Lung microvascular endothelial cell (primary cell): ENCODE measurements at regions not wholly inside any gene's neighbourhood (a gene's known extent, or its start where the extent isn't known, plus 50 kb on each side); places are given as distances from the start of the nearest gene placed in this dataset.
"Not testable (repeated sequence)": the region's sequence is repeated elsewhere in the genome, so short reads cannot be mapped to it uniquely, and the experiment has no call there.

Experiments used
- DNase-seq, 2 donors: peaks; one replicate each; pipeline versions ENCODE4 v3.0.0 to v3.0.0-alpha.2; 2010; ENCODE audit warnings: low read depth in 2 of 2

- DNase-seq: no peak
Measured at GRCh38 chr3:65174713-65175112, 486.9 kb upstream of the ADAMTS9 start.

DNA sequence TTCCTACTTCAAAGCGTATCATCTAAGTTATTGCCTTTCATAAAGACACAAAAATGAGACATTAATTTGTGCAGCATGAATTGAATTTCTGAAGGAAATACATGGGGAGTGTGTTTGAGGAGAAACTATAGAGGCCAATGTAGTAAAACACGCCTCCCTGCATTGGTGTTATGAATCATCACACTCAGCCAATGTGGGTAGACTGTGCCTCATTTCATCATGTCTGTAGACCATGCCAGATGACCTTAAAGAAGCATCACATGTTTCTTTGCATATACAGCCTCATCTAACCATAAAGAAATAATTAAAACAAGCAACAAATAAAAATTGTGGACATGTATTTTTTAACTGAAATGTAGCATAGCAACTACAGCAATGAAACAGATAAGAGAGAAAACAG lies 486.0 kb upstream of the ADAMTS9 start:
- DNase-seq: no peak

GRCh38 chr3:65172209-65172608 lies 484.4 kb upstream of the ADAMTS9 start:
- DNase-seq: peak in 1 of 2 donors; percentile 15

GRCh38 chr3:65170390-65171042 lies 482.7 kb upstream of the ADAMTS9 start:
- DNase-seq: peak; percentile 83 to 93

- DNase-seq: no peak
Measured at GRCh38 chr3:65169961-65170360, 482.2 kb upstream of the ADAMTS9 start.

DNA sequence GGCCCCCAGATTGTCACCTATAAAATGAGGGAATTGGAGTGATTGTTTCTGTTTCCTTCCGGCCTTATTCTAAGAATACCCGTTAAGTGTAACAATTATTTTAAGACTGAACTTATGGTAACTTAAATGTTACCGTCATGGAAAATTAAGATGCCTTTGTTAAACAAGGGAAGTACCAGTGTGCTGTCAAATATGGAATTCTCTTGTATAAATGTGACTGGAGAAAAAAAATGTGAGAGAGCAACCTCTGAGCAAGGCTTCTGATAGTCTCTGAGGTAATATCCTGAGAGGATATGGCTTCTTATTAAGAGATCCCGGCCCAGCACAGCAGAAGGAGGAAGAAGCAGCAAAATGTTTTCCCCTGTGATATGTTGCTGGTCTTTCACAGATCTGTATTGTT lies 480.7 kb upstream of the ADAMTS9 start:
- peak in 1 of 2 donors; percentile 82 for DNase-seq

DNA sequence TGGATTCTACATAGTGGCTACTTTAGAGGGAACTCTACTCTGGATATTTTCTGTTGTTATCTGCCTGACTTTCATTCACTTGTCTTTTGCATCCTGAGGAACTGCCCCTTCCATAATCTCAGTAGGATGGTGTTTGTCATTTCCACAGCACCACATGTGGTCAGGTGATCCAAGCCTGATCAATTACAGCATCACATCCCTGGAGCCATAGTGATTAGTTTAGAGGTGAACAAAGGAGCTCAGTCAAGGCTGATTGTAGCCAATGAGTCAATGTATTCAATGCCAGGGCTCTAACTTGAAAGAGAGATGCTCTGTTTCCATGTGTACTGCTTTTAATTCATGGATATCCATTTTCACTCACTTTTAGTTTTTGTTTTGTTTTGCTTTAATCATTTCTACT lies 478.7 kb upstream of the ADAMTS9 start:
- no peak for DNase-seq

DNA sequence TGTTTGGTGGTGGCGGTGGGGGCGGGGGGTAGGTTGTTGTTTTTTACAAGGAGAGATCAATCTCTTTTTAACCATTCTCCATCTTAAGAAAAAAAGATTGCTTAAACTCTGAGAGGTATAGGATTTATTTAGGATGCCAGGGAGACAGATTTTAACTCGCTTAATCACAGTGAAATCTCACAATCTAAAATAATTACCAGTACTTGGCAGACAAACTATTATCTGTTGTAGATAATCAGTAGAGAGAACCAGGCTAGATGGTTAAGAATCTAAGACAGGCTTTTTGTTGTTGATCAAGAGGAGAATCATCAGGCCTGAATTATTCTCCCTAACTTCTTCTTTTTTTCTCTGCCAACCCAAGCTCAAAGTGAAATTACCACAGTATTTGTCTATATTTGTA lies 470.2 kb upstream of the ADAMTS9 start:
- DNase-seq: no peak

DNA sequence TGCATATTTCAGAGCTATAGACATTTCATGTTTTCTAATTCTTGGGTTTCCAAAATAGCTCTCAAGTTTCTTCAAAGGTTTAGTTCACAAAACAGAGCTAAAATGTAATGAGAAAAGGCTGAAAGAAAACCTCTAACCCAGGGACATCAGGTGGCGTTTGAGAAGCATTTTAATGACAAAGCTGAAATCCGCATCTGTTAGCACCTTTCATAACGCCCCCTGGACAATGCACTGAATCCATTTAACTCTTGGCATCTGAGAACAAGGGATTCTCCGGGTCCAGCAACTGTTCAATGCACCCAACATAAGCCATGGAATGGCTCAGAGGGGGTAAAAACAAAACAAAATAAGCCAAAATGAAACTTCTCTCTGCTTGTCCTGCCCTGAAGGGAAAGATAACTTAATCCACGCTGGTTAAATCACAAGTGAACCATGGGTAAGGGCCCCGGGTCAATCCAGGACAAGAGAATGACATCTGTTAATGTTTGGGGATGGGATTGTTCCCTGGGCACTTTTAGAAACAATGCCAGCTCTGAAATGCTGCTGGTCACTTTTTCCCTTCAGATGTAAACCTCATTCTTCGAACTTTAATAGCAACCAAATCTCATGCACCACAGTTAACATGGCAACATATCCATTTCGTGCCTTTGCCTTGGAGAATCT lies 466.2 kb upstream of the ADAMTS9 start:
- DNase-seq: no peak

DNA sequence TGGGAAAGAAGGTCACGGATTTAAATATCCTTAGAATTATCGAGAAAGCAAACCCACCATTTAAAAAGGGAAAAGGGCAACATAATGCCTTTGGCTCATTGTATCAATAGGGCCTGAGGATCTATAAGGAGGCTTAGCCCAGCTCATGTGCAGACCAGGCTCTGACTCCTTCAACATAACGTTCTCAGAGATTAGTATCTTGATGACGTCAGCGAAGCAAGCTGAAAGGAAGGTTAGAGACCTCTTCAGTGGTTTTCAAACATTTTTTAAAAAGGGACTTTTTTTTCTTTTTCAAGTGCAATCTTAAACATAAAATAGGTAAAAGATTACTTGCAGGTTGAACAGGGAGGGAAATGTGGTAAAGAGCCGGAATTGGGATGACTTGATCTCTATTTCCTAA lies 463.9 kb upstream of the ADAMTS9 start:
- DNase-seq: no peak

DNA sequence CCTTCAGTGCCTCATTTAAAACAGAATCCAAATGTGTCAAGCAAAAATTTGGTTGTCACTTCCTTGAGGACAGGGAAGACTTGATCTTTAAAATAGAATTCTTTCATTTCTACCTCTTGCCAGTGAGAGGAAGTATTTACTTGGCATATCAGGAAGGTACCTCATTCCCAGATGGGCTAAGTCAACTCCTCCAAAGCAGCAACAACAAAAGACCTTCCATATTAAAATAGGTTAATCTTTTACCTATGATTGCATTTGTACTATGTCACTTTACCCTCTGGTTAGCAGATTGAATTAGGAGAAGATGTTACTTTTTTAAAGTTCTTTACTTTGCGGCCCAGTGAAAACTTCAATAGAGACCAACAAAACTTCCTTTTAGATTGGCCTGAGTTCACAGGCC lies 462.1 kb upstream of the ADAMTS9 start:
- no peak for DNase-seq

DNA sequence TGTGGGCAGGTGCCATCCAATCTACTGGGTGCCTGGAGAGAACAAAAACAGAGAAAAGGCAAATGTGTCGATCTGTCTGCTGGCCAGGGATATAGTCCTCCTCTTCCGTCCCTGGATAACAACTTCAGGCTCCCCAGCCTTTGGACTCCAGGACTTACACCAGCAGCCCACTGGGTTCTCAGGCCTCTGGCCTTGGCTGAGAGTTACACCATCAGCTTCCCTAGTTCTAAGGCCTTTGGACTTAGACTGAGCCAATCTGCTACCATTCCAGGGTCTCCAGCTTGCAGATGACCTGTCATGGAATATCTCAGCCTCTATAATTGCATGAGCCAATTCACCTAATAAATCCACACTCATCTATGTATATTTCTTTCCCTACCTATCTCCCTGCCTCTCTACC lies 460.9 kb upstream of the ADAMTS9 start:
- no peak for DNase-seq

DNA sequence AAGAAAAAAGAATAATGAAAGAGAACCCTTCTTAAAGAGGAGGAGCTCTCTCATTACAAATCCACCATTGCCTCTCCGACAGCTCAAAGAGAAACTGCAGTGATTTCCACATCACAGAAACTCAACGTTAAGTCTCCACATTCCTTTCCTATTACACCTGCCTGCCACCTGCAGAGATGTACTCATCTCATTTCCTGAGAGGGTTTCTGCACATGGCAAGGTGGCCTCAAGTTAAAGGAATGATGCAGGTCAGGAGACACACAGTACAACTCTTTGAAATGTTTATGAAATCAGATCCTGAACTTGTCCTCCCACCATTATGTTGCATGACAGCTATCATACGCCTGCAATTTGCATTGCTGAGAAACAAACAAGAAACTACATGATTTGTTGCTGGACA lies 458.4 kb upstream of the ADAMTS9 start:
- DNase-seq: no peak

DNA sequence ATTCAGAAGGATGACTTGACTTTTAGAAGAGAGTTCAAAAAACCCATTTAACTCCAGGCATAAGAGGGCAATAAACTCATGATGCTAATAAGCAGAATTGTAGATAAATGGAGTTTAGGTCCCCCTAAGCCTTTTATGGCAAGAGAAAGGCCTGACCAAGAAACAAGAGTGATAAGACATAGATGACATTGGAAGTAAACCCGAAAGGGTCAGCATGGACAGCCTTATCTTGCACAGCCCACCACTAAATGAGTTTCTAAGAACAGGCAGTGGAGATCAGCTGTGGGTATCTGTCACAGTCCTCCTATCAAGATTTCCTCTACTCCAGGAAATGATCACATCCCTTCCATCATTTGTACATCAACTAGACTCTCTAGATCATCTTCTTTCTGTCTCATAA lies 457.9 kb upstream of the ADAMTS9 start:
- DNase-seq: no peak

DNA sequence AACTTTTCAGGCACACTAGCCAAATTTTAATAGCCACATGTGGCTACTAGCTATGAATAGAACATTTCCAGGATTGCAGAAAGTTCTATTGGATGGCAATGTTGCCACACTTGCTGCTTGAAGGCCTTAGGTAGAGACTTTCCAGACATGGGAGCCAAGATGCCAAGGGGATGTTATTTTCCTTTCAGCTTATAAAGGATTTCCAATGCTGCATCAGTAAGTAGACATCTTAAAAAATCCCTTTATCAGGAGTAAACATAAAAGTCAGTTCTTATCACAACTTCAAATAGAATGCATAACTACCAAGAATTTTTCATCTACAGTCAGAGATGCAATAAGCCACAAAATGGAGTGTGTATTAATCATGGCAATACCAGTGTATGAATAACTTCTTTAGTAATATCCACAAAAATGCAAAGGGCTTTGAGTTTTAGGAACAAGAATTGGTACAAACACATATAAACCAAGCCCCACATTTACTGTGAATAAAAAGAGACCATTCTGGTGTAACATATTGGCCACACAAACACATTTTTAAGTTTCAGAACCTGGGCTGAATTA lies 457.1 kb upstream of the ADAMTS9 start:
- no peak for DNase-seq

- no peak for DNase-seq
Measured at GRCh38 chr3:65142456-65142855, 454.7 kb upstream of the ADAMTS9 start.

GRCh38 chr3:65138556-65138955 lies 450.8 kb upstream of the ADAMTS9 start:
- DNase-seq: no peak

DNA sequence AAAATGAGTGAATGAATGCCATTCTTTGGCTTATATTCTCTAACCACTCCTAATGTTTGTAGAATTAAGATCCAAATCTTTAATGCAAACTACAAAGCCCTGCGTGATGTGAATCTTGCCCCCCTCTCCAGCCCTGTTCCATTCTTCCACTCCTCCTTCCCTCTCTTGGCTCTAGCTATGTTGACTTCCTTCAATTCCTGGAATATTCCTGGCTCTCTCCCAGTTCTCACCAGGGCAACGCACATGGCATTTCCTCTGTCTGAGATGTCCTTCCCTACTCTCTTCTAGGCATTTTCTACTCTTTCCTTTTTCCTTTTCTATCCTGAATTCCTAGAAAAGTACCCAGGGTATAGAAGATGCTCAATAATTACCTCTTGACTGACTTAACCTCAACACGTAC lies 446.0 kb upstream of the ADAMTS9 start:
- DNase-seq: peak; percentile 16 to 48

GRCh38 chr3:65130782-65131181 lies 443.0 kb upstream of the ADAMTS9 start:
- DNase-seq: no peak

- no peak for DNase-seq
Measured at GRCh38 chr3:65128346-65128745, 440.5 kb upstream of the ADAMTS9 start.

- DNase-seq: peak in 1 of 2 donors; percentile 3
Measured at GRCh38 chr3:65126527-65127410, 439.0 kb upstream of the ADAMTS9 start.

- DNase-seq: not testable (repeated sequence)
Measured at GRCh38 chr3:65120156-65120555, 432.4 kb upstream of the ADAMTS9 start.
